ENCODE measurements at regions not wholly inside any gene's neighbourhood (a gene's known extent, or its start where the extent isn't known, plus 50 kb on each side); places are given as distances from the start of the nearest gene placed in this dataset.

DNA sequence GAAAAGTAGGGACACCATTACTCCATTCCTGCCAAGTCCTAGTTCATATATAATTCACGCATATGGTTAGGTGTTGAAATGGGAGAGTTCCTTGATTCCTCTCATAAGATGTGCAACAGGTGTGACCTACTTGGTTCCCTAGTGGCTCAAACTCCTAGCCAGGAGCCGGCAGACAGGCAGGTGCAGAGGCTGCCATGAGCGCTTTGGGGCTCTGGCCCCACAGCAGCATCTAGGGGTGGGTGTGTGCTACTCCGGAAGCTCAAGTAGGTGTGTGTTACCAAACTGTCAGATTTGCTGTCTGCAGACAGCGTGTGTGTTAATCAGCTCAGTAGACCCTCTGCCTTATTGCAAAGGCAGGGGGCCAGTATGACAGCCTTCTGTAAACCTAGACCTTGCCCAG, 1652.4 kb upstream of the ACO1 start:
- TF ChIP-seq, protein P1, sequence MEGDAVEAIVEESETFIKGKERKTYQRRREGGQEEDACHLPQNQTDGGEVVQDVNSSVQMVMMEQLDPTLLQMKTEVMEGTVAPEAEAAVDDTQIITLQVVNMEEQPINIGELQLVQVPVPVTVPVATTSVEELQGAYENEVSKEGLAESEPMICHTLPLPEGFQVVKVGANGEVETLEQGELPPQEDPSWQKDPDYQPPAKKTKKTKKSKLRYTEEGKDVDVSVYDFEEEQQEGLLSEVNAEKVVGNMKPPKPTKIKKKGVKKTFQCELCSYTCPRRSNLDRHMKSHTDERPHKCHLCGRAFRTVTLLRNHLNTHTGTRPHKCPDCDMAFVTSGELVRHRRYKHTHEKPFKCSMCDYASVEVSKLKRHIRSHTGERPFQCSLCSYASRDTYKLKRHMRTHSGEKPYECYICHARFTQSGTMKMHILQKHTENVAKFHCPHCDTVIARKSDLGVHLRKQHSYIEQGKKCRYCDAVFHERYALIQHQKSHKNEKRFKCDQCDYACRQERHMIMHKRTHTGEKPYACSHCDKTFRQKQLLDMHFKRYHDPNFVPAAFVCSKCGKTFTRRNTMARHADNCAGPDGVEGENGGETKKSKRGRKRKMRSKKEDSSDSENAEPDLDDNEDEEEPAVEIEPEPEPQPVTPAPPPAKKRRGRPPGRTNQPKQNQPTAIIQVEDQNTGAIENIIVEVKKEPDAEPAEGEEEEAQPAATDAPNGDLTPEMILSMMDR (conservative IDR thresholded peaks at IDR 0.05) = no peak
- TF ChIP-seq EZH2 (IDR thresholded peaks at IDR 0.05; ENCODE audit: low read depth) = no peak

Measured in PC-9 (cell line).